ENCODE measurements at regions not wholly inside any gene's neighbourhood (a gene's known extent, or its start where the extent isn't known, plus 50 kb on each side); places are given as distances from the start of the nearest gene placed in this dataset.

- TF ChIP-seq CTCF (IDR thresholded peaks at IDR 0.05) (no peak), EP300 (IDR thresholded peaks at IDR 0.05) (no peak), POLR2A (IDR thresholded peaks at IDR 0.05) (no peak)
Measured at GRCh38 chr3:62986061-62986460, 110.8 kb upstream of the CADPS start.

Data from tibial nerve (tissue), 4 donors.